Erythroblast (primary cell): ENCODE measurements at regions not wholly inside any gene's neighbourhood (a gene's known extent, or its start where the extent isn't known, plus 50 kb on each side); places are given as distances from the start of the nearest gene placed in this dataset.

ENCODE experiments used
- GATA1 ChIP-seq: IDR thresholded peaks from 2 replicates; pipeline ENCODE4 v1.6.1; 2011; ENCODE audit warnings: low read depth, mild to moderate bottlenecking, control low read depth, low read length, moderate library complexity
- POLR2A ChIP-seq: IDR thresholded peaks from 2 replicates; pipeline ENCODE4 v1.6.1; 2011; ENCODE audit warnings: mild to moderate bottlenecking, low read length

GRCh38 chr10:83691791-83692596 is 447.3 kb upstream of the GHITM start:
- TF ChIP-seq POLR2A (no peak), GATA1 (no peak)
